ENCODE measurements at regions not wholly inside any gene's neighbourhood (a gene's known extent, or its start where the extent isn't known, plus 50 kb on each side); places are given as distances from the start of the nearest gene placed in this dataset.
A peak's percentile ranks its signal among the peaks of the same experiment; 100 is the strongest.

GRCh38 chr4:71932941-71933340 is 98.9 kb upstream of the NPFFR2 start:
- peak; percentile 3 for DNase-seq (ENCODE audit: low read depth)

GRCh38 chr4:71938776-71939175 is 93.0 kb upstream of the NPFFR2 start:
- DNase-seq (ENCODE audit: low read depth), result peak; percentile 47

GRCh38 chr4:71941001-71941400 is 90.8 kb upstream of the NPFFR2 start:
- DNase-seq (ENCODE audit: low read depth), result peak; percentile 39

GRCh38 chr4:71944956-71945355 is 86.8 kb upstream of the NPFFR2 start:
- no peak for DNase-seq (ENCODE audit: low read depth)

GRCh38 chr4:71945791-71946190 is 86.0 kb upstream of the NPFFR2 start:
- no peak for DNase-seq (ENCODE audit: low read depth)

- no peak for DNase-seq (ENCODE audit: low read depth)
These were observed 72.8 kb upstream of the NPFFR2 start for GRCh38 chr4:71958978-71959377.

GRCh38 chr4:71962622-71963264 is 69.1 kb upstream of the NPFFR2 start:
- no peak for DNase-seq (ENCODE audit: low read depth)

GRCh38 chr4:71974681-71975080 is 57.1 kb upstream of the NPFFR2 start:
- peak; percentile 92 for DNase-seq (ENCODE audit: low read depth)

- DNase-seq (ENCODE audit: low read depth), result no peak
These were observed 55.3 kb upstream of the NPFFR2 start for GRCh38 chr4:71976523-71976922.

GRCh38 chr4:71978210-71978835 is 53.5 kb upstream of the NPFFR2 start:
- DNase-seq (ENCODE audit: low read depth), result peak; percentile 33

- DNase-seq (ENCODE audit: low read depth), result peak; percentile 86
These were observed 50.8 kb upstream of the NPFFR2 start for GRCh38 chr4:71980976-71981375.
